ENCODE measurements at regions not wholly inside any gene's neighbourhood (a gene's known extent, or its start where the extent isn't known, plus 50 kb on each side); places are given as distances from the start of the nearest gene placed in this dataset.

- H3K36me3 ChIP-seq (ENCODE audit: control insufficient read depth, insufficient read depth, low read length): no peaks in the 10 kb centered on the region
- Mint-ChIP-seq H3K27ac (no peak overlapping the region), H3K27me3 (ENCODE audit: insufficient read depth) (no peaks in the 10 kb centered on the region), H3K4me3 (no peak overlapping the region), H3K9me3 (no peaks in the 10 kb centered on the region), H3K36me3 (ENCODE audit: low read depth) (no peaks in the 10 kb centered on the region), H3K4me1 (peaks cover 3% of the 10 kb centered on the region)
- H3K27ac ChIP-seq (ENCODE audit: low read depth, low read length): no peak overlapping the region
- H3K4me3 ChIP-seq (ENCODE audit: low read length): no peak overlapping the region
- H3K9me3 ChIP-seq (ENCODE audit: control insufficient read depth, low read length): no peaks in the 10 kb centered on the region
- H3K4me1 ChIP-seq (ENCODE audit: control insufficient read depth, insufficient read depth, low read length): peaks cover 4% of the 10 kb centered on the region
- no peak for TF ChIP-seq CTCF (conservative IDR thresholded peaks at IDR 0.05)
- H3K27me3 ChIP-seq (ENCODE audit: control insufficient read depth, insufficient read depth, low read length, poor library complexity, severe bottlenecking): no peaks in the 10 kb centered on the region
- 79 to 80% methylated on average over 2 to 5 of the region's 5 CpGs for WGBS, 2 experiments (ENCODE audit: insufficient coverage in 1 of 2, insufficient read length in 1 of 2)
- no peak overlapping the region for H3K9ac ChIP-seq (ENCODE audit: extremely low read depth, low read length, poor library complexity, severe bottlenecking)
- DNase-seq: no peak
Observed at GRCh38 chr7:18308938-18309337, 186.6 kb upstream of the HDAC9 start.

- DNase-seq: no peak
- H3K27me3 Mint-ChIP-seq (ENCODE audit: insufficient read depth): no peaks in the 10 kb centered on the region
- peaks cover 14% of the 10 kb centered on the region for H3K4me1 ChIP-seq (ENCODE audit: control insufficient read depth, insufficient read depth, low read length)
- H3K4me1 Mint-ChIP-seq: peaks cover 19% of the 10 kb centered on the region
- no peak overlapping the region for H3K9ac ChIP-seq (ENCODE audit: extremely low read depth, low read length, poor library complexity, severe bottlenecking)
- H3K36me3 Mint-ChIP-seq (ENCODE audit: low read depth): no peaks in the 10 kb centered on the region
- no peak overlapping the region for H3K27ac Mint-ChIP-seq
- H3K36me3 ChIP-seq (ENCODE audit: control insufficient read depth, insufficient read depth, low read length): no peaks in the 10 kb centered on the region
- no peak overlapping the region for H3K4me3 ChIP-seq (ENCODE audit: low read length)
- no peaks in the 10 kb centered on the region for H3K9me3 Mint-ChIP-seq
- no peak overlapping the region for H3K4me3 Mint-ChIP-seq
- no peaks in the 10 kb centered on the region for H3K27me3 ChIP-seq (ENCODE audit: control insufficient read depth, insufficient read depth, low read length, poor library complexity, severe bottlenecking)
- no peak overlapping the region for H3K27ac ChIP-seq (ENCODE audit: low read depth, low read length)
- no peaks in the 10 kb centered on the region for H3K9me3 ChIP-seq (ENCODE audit: control insufficient read depth, low read length)
- no peak for TF ChIP-seq CTCF (conservative IDR thresholded peaks at IDR 0.05)
Observed at GRCh38 chr7:18312482-18312881, 183.1 kb upstream of the HDAC9 start.

- H3K27me3 Mint-ChIP-seq (ENCODE audit: insufficient read depth): no peaks in the 10 kb centered on the region
- no peak overlapping the region for H3K4me3 ChIP-seq (ENCODE audit: low read length)
- H3K9ac ChIP-seq (ENCODE audit: extremely low read depth, low read length, poor library complexity, severe bottlenecking): no peak overlapping the region
- no peaks in the 10 kb centered on the region for H3K36me3 ChIP-seq (ENCODE audit: control insufficient read depth, insufficient read depth, low read length)
- H3K4me1 ChIP-seq (ENCODE audit: control insufficient read depth, insufficient read depth, low read length): peaks cover 19% of the 10 kb centered on the region
- H3K36me3 Mint-ChIP-seq (ENCODE audit: low read depth): no peaks in the 10 kb centered on the region
- no peak overlapping the region for H3K4me3 Mint-ChIP-seq
- no peak overlapping the region for H3K27ac Mint-ChIP-seq
- H3K27ac ChIP-seq (ENCODE audit: low read depth, low read length): no peak overlapping the region
- TF ChIP-seq CTCF (conservative IDR thresholded peaks at IDR 0.05): no peak
- no peaks in the 10 kb centered on the region for H3K9me3 Mint-ChIP-seq
- H3K27me3 ChIP-seq (ENCODE audit: control insufficient read depth, insufficient read depth, low read length, poor library complexity, severe bottlenecking): no peaks in the 10 kb centered on the region
- no peak for DNase-seq
- peaks cover 34% of the 10 kb centered on the region for H3K4me1 Mint-ChIP-seq
- H3K9me3 ChIP-seq (ENCODE audit: control insufficient read depth, low read length): no peaks in the 10 kb centered on the region
Observed at GRCh38 chr7:18313965-18314364, 181.6 kb upstream of the HDAC9 start.

Data from endodermal cell (in vitro differentiated cells).